Keratinocyte (primary cell): ENCODE measurements at regions not wholly inside any gene's neighbourhood (a gene's known extent, or its start where the extent isn't known, plus 50 kb on each side); places are given as distances from the start of the nearest gene placed in this dataset.

Experiments used
- DNase-seq: peaks from one replicate; pipeline ENCODE4 v3.0.0-alpha.2; 2011; ENCODE audit warnings: low read depth, missing footprints, low spot score
- FAIRE-seq: peaks from 2 replicates; lab custom pipeline; 2011; peaks lifted over from hg19 to GRCh38; lab: Jason Lieb, UNC
- H2AFZ ChIP-seq: 2 replicates; pipeline ENCODE4 v1.6.0; 2012; ENCODE audit warnings: low read length, control low read depth, inconsistent platforms; ENCODE audit not compliant: control insufficient read depth
- H3K27ac ChIP-seq: 2 replicates; pipeline ENCODE4 v1.5.1; 2011; ENCODE audit warnings: low read length; ENCODE audit not compliant: control insufficient read depth, insufficient read depth
- H3K27me3 ChIP-seq: 3 replicates; pipeline ENCODE4 v1.6.0; 2011; ENCODE audit warnings: low read length; ENCODE audit not compliant: control insufficient read depth, insufficient read depth; ENCODE audit errors: extremely low read depth
- H3K36me3 ChIP-seq, 2 experiments: 2 replicates in 1 of 2; 3 replicates in 1 of 2; pipeline ENCODE4 v1.5.1; 2011; ENCODE audit warnings: low read length in 2 of 2, mild to moderate bottlenecking in 1 of 2; ENCODE audit not compliant: control insufficient read depth in 2 of 2, insufficient read depth in 2 of 2; ENCODE audit errors: extremely low read depth in 1 of 2
- H3K4me1 ChIP-seq: 3 replicates; pipeline ENCODE4 v1.5.1; 2011; ENCODE audit warnings: low read length; ENCODE audit not compliant: control insufficient read depth, insufficient read depth; ENCODE audit errors: extremely low read depth
- H3K4me2 ChIP-seq: 3 replicates; pipeline ENCODE4 v1.6.0; 2011; ENCODE audit warnings: low read depth, low read length; ENCODE audit not compliant: control insufficient read depth, insufficient read depth; ENCODE audit errors: extremely low read depth
- H3K4me3 ChIP-seq, 3 experiments: fragments of 200-600 bp in 1 of 3; sonication (generic) in 1 of 3; 2 replicates in 2 of 3; 3 replicates in 1 of 3; pipeline ENCODE4 v1.5.1; 2011 to 2016; ENCODE audit warnings: low read length in 3 of 3, mild to moderate bottlenecking in 3 of 3, control low read depth in 2 of 3, inconsistent platforms in 1 of 3, low read depth in 1 of 3, mixed read lengths in 1 of 3, mixed run types in 1 of 3, moderate library complexity in 1 of 3; ENCODE audit not compliant: control insufficient read depth in 2 of 3, insufficient read depth in 2 of 3; ENCODE audit errors: extremely low read depth in 1 of 3
- H3K79me2 ChIP-seq: 2 replicates; pipeline ENCODE4 v1.6.0; 2012; ENCODE audit warnings: low read length; ENCODE audit not compliant: control insufficient read depth, insufficient read depth
- H3K9ac ChIP-seq: 3 replicates; pipeline ENCODE4 v1.6.0; 2011; ENCODE audit warnings: low read length; ENCODE audit not compliant: control insufficient read depth, insufficient read depth; ENCODE audit errors: extremely low read depth
- H3K9me1 ChIP-seq: 3 replicates; pipeline ENCODE4 v1.6.0; 2011; ENCODE audit warnings: low read length; ENCODE audit not compliant: control insufficient read depth, insufficient read depth; ENCODE audit errors: extremely low read depth
- H3K9me3 ChIP-seq: 2 replicates; pipeline ENCODE4 v1.5.1; 2012; ENCODE audit warnings: low read depth, low read length; ENCODE audit not compliant: control insufficient read depth
- H4K20me1 ChIP-seq: 3 replicates; pipeline ENCODE4 v1.6.0; 2011; ENCODE audit warnings: low read length; ENCODE audit not compliant: control insufficient read depth, insufficient read depth; ENCODE audit errors: extremely low read depth
- EZH2 ChIP-seq: IDR thresholded peaks from one replicate; pipeline ENCODE4 v1.6.1; 2012; ENCODE audit warnings: inconsistent platforms, mild to moderate bottlenecking, low read length, moderate library complexity
- dilution Hi-C: fragments of 300-500 bp; cut with MboI; formaldehyde crosslinking; loops from one replicate; pipeline ENCODE4 v1.7.0; 2020; ENCODE audit warnings: low sequenced_read_pairs; ENCODE audit not compliant: extremely low pct_ligation_motif_present
- TF ChIP-seq, protein P1 (sequence below), 3 experiments: IDR thresholded peaks in 1 of 3; conservative IDR thresholded peaks in 1 of 3; optimal IDR thresholded peaks in 1 of 3; 2 replicates in 2 of 3; 3 replicates in 1 of 3; pipeline versions ENCODE3 to v1.5.1; 2011; ENCODE audit warnings: low read length in 3 of 3, mild to moderate bottlenecking in 3 of 3, moderate library complexity in 2 of 3, control low read depth in 1 of 3, inconsistent platforms in 1 of 3; ENCODE audit not compliant: insufficient read depth in 2 of 3; ENCODE audit errors: extremely low read depth in 1 of 3

DNA sequence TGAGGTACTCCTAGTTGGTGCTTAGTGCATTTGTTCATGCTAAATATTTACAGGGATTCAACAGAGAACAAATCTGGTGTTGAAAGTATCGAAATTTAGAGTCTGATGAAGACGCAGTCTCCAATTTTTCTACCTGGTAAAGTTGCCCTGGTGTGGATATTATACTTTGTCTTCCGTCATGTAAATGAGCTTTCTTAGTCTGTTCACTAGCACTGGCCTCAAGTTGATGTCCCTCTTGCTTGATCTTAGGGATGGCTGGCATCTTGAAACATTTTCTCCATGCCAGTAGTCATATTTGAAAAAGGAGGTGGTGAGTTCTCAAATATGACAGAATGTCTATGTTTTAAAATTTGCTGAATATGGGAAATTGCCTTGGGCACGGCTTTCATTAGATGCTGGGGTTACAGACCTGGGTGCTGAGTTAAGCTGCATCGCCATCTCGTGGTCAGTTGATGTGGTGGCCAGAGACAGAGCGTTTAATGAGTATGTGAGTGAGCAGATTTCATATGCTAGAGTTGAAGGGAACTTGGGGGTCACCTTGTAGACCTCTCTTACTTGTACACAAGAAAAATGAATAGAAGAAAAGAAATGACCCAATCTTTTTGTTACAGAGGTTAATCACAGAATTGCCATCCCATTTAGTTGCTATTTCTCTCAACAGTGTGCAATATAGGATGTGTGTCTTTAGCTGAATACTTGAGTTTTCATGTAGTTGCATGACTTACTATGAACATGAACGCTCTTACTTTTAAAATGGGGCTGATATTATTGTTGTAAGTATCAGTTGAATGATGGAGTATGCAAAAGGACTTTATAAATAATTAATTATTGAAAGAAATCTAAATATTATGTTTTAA is 172.8 kb upstream of the DCN start:
- Histone ChIP-seq H3K36me3 (no peaks in the 10 kb centered on the region), H3K4me3 (no peak overlapping the region), H3K79me2 (no peaks in the 10 kb centered on the region), H4K20me1 (no peaks in the 10 kb centered on the region), H3K9me1 (no peaks in the 10 kb centered on the region), H3K9ac (no peak overlapping the region), H3K27me3 (no peaks in the 10 kb centered on the region), H2AFZ (no peak overlapping the region), H3K4me1 (no peaks in the 10 kb centered on the region), H3K4me2 (no peak overlapping the region), H3K9me3 (no peaks in the 10 kb centered on the region), H3K27ac (no peak overlapping the region)
- no peak for DNase-seq
- peak; percentile 81 for FAIRE-seq
- no peak for TF ChIP-seq EZH2
- TF ChIP-seq, protein P1, sequence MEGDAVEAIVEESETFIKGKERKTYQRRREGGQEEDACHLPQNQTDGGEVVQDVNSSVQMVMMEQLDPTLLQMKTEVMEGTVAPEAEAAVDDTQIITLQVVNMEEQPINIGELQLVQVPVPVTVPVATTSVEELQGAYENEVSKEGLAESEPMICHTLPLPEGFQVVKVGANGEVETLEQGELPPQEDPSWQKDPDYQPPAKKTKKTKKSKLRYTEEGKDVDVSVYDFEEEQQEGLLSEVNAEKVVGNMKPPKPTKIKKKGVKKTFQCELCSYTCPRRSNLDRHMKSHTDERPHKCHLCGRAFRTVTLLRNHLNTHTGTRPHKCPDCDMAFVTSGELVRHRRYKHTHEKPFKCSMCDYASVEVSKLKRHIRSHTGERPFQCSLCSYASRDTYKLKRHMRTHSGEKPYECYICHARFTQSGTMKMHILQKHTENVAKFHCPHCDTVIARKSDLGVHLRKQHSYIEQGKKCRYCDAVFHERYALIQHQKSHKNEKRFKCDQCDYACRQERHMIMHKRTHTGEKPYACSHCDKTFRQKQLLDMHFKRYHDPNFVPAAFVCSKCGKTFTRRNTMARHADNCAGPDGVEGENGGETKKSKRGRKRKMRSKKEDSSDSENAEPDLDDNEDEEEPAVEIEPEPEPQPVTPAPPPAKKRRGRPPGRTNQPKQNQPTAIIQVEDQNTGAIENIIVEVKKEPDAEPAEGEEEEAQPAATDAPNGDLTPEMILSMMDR (optimal IDR thresholded peaks at IDR 0.05 in 1 of 3, IDR thresholded peaks at IDR 0.05 in 1 of 3, conservative IDR thresholded peaks at IDR 0.05 in 1 of 3; ENCODE audit: extremely low read depth in 1 of 3, insufficient read depth in 2 of 3, low read length in 3 of 3): peak; percentile 84 to 94 (median 86)
- dilution Hi-C loops: no loop called here

GRCh38 chr12:91353266-91353665 is 170.6 kb upstream of the DCN start:
- Histone ChIP-seq H3K4me1 (no peaks in the 10 kb centered on the region), H2AFZ (no peak overlapping the region), H4K20me1 (no peaks in the 10 kb centered on the region), H3K79me2 (no peaks in the 10 kb centered on the region), H3K27ac (no peak overlapping the region), H3K4me3 (no peak overlapping the region), H3K9me3 (no peaks in the 10 kb centered on the region), H3K27me3 (no peaks in the 10 kb centered on the region), H3K9ac (no peak overlapping the region), H3K36me3 (no peaks in the 10 kb centered on the region), H3K9me1 (no peaks in the 10 kb centered on the region), H3K4me2 (no peak overlapping the region)
- no peak for FAIRE-seq
- TF ChIP-seq, protein P1 (optimal IDR thresholded peaks at IDR 0.05 in 1 of 3, IDR thresholded peaks at IDR 0.05 in 1 of 3, conservative IDR thresholded peaks at IDR 0.05 in 1 of 3; ENCODE audit: extremely low read depth in 1 of 3, insufficient read depth in 2 of 3, low read length in 3 of 3): no peak
- TF ChIP-seq EZH2: no peak
- DNase-seq: no peak
- dilution Hi-C loops: no loop called here
